LoVo (cell line): ENCODE measurements at regions not wholly inside any gene's neighbourhood (a gene's known extent, or its start where the extent isn't known, plus 50 kb on each side); places are given as distances from the start of the nearest gene placed in this dataset.
"Not testable (repeated sequence)": the region's sequence is repeated elsewhere in the genome, so short reads cannot be mapped to it uniquely, and the experiment has no call there.

Experiments used
- DNase-seq: peaks from one replicate; pipeline ENCODE4 v3.0.0-alpha.2; 2016; ENCODE audit warnings: low spot score

DNA sequence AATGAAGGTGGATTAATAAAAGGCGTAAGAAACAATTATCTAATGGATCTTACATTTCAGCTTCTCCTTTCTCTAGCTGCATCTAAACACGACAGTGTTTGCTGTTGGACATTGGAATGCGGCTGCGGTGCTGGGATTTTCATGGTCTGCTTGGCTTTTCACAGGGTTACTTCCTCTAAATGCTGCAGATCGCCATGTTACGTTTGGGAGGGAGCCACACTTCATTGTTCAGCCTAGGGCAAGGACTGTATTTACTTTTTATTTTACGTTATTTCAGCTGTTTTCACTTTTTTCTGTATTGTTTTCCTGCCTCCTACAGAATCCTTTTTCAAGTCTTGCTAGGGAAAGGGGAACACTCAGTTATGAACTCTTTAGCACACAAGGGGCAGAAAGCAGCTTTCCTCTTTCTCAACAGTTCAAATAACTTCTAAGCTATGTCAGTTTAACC lies 97.9 kb upstream of the MTHFD1L start:
- no peak for DNase-seq

- DNase-seq, result no peak
Observed at GRCh38 chr6:150770637-150771036, 94.9 kb upstream of the MTHFD1L start.

DNA sequence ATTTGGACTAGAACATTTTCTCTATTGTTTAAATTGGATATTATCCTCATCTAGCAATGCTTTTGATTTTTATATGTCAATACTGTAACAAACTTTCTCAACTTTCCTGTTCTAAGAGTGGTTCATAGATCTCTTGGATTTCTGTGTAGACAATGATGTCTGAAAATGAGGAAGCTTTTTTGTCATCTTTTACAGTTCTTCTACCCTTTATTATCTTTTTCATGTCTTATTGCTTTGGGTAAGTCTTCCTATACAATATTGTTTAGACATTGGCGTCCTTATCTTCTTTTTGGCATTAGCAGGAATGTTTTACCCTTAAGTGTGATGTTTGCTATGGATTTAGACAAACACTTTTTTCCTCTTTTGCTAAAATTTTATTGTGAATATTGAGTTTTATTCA lies 91.5 kb upstream of the MTHFD1L start:
- DNase-seq, result no peak

DNA sequence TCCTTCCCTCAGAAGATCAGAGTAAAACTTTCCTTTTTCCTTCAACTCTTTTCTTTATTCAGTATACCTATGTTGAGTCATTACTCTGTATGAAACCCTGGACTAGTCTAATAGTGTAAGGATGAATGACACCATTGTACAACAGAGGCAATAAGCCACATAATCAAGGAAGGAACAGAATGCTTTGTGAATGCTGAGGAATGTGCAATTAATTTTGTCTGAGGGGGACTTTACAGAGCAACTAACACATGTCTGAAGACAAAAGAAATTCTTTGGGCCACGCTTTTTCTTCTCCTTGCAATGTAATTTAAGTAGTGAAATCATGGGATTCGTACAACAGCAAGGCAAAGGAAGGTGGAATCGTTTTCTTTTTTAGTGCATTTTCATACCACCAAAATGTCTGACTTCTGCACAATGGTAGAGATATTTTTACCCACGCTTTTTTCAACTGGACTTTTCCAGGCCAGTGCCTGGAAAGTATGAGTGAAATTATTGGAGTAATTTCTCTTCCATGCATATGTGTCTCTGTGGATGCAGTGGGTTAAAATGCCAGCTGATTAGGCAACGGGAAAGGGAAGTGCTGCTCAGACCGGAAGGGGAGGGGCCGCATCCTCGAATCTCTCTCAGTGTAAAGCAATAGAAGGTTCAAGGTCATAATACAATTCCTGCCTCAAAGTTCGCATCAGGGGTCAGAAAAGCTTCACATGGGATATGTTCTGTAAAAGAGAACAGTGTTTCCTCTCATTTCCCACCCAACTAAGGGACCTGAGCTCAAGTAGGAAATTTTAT lies 89.9 kb upstream of the MTHFD1L start:
- no peak for DNase-seq

DNA sequence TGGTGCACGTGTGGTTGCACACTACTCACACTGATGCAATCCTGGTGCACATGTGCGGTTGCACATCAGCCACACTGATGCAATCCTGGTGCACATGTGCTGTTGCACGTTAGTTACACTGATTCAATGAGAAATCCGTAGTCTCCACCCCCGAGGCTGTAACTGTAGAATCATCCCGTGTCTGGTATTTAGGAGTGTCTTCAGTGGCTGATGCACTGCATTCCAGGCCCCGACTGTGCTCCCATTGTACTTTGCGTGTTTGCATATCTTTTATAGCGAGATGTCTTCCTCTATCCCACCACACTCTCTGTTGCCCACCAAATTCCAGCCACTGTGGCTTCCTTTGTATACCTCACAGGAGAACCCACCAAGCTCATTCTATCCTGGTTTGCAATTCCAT lies 87.8 kb upstream of the MTHFD1L start:
- DNase-seq, result no peak

DNA sequence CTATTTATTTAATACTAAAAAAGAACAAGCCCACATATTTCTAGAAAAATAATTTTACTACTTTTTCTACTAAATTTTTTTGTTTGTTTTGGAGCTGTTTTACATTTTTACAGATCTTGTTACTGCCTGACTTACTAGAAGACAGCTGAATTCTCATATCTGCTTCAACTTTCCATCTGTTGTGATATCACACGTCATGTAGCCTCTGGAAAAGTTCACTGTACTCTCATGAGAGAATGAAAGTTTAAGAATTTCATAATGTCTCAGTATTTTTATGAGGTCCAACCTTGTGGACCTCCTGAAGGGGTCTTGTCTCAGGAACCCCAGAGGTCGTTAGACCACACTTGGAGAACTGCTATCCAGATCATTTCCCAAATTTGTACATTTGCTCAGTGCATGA lies 81.7 kb upstream of the MTHFD1L start:
- no peak for DNase-seq

- DNase-seq, result no peak
Observed at GRCh38 chr6:150787429-150787828, 78.1 kb upstream of the MTHFD1L start.

DNA sequence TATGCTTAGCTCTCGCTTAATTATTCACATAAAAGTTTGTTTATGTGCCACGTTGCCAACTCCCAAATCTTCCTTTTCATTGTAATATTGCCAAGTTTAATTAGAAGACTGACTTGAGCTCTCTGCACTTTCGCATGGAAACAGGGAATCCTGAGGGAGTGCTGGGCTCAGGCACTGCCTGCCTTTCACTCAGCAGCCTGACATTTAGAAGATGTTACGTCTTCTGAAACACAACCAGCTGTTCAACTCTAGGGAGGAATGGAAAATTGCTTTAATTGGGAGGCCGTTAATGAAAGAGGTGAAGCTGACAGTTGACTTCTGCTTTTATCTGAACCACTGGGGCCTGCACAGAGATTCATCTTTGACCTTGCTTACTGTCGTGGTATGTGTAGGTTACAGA lies 77.4 kb upstream of the MTHFD1L start:
- DNase-seq, result no peak

DNA sequence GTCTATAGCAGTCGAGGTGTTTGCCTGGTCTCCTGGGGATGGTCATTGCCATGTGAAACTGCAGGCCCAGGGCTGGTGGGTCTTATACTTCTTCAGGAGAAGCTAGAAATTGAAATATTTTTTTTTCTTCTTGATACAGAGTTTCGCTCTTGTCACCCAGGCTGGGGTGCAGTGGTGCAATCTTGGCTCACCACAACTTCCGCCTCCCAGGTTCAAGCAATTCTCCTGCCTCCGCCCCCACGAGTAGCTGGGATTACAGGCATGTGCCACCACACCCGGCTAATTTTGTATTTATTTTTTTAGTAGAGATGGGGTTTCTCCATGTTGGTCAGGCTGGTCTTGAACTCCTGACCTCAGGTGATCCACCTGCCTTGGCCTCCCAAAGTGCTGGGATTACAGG lies 75.6 kb upstream of the MTHFD1L start:
- DNase-seq, result not testable (repeated sequence)

- DNase-seq, result no peak
Observed at GRCh38 chr6:150791717-150792116, 73.8 kb upstream of the MTHFD1L start.

- DNase-seq, result no peak
Observed at GRCh38 chr6:150797949-150798348, 67.6 kb upstream of the MTHFD1L start.

- DNase-seq, result no peak
Observed at GRCh38 chr6:150799276-150799805, 66.2 kb upstream of the MTHFD1L start.

GRCh38 chr6:150800674-150801314 lies 64.7 kb upstream of the MTHFD1L start:
- no peak for DNase-seq

DNA sequence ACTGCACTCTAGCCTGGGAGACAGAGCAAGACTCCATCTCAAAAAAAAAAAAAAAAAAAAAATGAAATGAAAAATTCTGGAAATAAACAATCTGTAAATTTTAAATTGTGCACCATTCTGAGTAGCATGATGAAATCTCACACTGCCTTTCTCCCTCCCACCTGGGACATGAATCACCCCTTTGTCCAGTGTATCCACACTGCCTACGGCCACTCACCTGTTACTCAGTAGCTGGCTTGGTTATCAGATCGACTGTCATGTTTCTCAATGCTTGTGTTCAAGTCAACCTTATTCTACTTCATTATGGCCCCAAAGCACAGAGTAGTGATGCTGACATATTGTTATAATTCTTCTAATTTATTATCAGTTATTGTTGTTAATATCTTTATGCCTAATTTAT lies 58.7 kb upstream of the MTHFD1L start:
- DNase-seq, result no peak

DNA sequence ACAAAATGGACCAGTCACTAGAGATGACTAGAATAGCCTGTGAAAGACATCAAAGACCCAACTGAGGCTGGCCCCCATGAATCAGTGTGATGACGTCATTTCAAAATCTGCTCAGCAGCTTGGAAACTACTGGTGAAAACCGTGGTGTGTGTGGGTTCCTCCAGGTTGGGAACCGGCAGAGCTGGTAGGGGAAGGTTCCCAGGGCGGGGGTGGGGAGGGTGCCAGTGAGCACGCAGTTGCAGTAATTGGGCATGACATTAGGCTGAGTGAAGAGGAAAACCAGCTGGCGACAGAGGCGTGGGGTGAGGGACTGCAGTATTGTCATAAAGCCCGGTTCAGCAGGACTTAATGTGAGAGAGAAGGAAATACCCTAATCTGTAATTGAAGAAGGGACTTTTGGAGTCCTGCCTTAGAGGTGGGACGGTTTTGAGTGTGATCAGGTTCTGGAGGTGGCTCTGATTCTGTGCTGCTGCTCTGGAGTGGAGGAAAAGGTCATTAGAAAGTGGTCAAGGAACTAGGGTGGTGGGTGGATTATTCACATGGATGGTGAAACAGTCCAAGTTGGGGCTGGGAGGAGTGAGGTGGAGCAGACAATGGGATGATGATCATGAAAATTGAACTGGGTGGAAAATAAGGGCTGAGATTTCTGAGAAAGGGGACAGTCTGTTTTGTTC lies 52.0 kb upstream of the MTHFD1L start:
- DNase-seq, result peak; percentile 65

- peak; percentile 94 for DNase-seq
Observed at GRCh38 chr6:150813993-150814359, 51.5 kb upstream of the MTHFD1L start.
